ENCODE measurements at regions not wholly inside any gene's neighbourhood (a gene's known extent, or its start where the extent isn't known, plus 50 kb on each side); places are given as distances from the start of the nearest gene placed in this dataset.

- H3K4me3 ChIP-seq (ENCODE audit: insufficient read depth, low read depth, low read length) = no peak overlapping the region
- DNase-seq = no peak
- H3K36me3 ChIP-seq (replicated peaks; ENCODE audit: control insufficient read depth, insufficient read depth, low read length) = no peaks in the 10 kb centered on the region
- H3K27me3 ChIP-seq (ENCODE audit: control insufficient read depth, insufficient read depth, low read length) = no peaks in the 10 kb centered on the region
Observed at GRCh38 chr22:48902983-48903650, 924.6 kb downstream of the BRD1 start.

- no peaks in the 10 kb centered on the region for H3K27me3 ChIP-seq (ENCODE audit: control insufficient read depth, insufficient read depth, low read length)
- H3K4me3 ChIP-seq (ENCODE audit: insufficient read depth, low read depth, low read length) = no peak overlapping the region
- no peaks in the 10 kb centered on the region for H3K36me3 ChIP-seq (replicated peaks; ENCODE audit: control insufficient read depth, insufficient read depth, low read length)
- DNase-seq = peak; percentile 28
Observed at GRCh38 chr22:48902001-48902869, 925.4 kb downstream of the BRD1 start.

- H3K4me3 ChIP-seq (ENCODE audit: insufficient read depth, low read depth, low read length) = no peak overlapping the region
- DNase-seq = peak; percentile 28
- no peaks in the 10 kb centered on the region for H3K36me3 ChIP-seq (replicated peaks; ENCODE audit: control insufficient read depth, insufficient read depth, low read length)
- H3K27me3 ChIP-seq (ENCODE audit: control insufficient read depth, insufficient read depth, low read length) = no peaks in the 10 kb centered on the region
Observed at GRCh38 chr22:48901324-48901723, 926.3 kb downstream of the BRD1 start.

- H3K36me3 ChIP-seq (replicated peaks; ENCODE audit: control insufficient read depth, insufficient read depth, low read length) = no peaks in the 10 kb centered on the region
- DNase-seq = no peak
- no peak overlapping the region for H3K4me3 ChIP-seq (ENCODE audit: insufficient read depth, low read depth, low read length)
- no peaks in the 10 kb centered on the region for H3K27me3 ChIP-seq (ENCODE audit: control insufficient read depth, insufficient read depth, low read length)
Observed at GRCh38 chr22:48900626-48901025, 927.0 kb downstream of the BRD1 start.

- H3K27me3 ChIP-seq (ENCODE audit: control insufficient read depth, insufficient read depth, low read length) = no peaks in the 10 kb centered on the region
- H3K4me3 ChIP-seq (ENCODE audit: insufficient read depth, low read depth, low read length) = no peak overlapping the region
- H3K36me3 ChIP-seq (replicated peaks; ENCODE audit: control insufficient read depth, insufficient read depth, low read length) = no peaks in the 10 kb centered on the region
- DNase-seq = no peak
Observed at GRCh38 chr22:48900327-48900597, 927.4 kb downstream of the BRD1 start.

- no peaks in the 10 kb centered on the region for H3K36me3 ChIP-seq (replicated peaks; ENCODE audit: control insufficient read depth, insufficient read depth, low read length)
- peak; percentile 28 for DNase-seq
- no peak overlapping the region for H3K4me3 ChIP-seq (ENCODE audit: insufficient read depth, low read depth, low read length)
- H3K27me3 ChIP-seq (ENCODE audit: control insufficient read depth, insufficient read depth, low read length) = no peaks in the 10 kb centered on the region
Observed at GRCh38 chr22:48899523-48900326, 927.9 kb downstream of the BRD1 start.

- DNase-seq = peak; percentile 26
- Histone ChIP-seq H3K4me3 (ENCODE audit: insufficient read depth, low read depth, low read length) (no peak overlapping the region), H3K36me3 (replicated peaks; ENCODE audit: control insufficient read depth, insufficient read depth, low read length) (no peaks in the 10 kb centered on the region), H3K27me3 (ENCODE audit: control insufficient read depth, insufficient read depth, low read length) (no peaks in the 10 kb centered on the region)
Observed at GRCh38 chr22:48898524-48899250, 929.0 kb downstream of the BRD1 start.

GRCh38 chr22:48897645-48898370, 929.9 kb downstream of the BRD1 start:
- no peaks in the 10 kb centered on the region for H3K27me3 ChIP-seq (ENCODE audit: control insufficient read depth, insufficient read depth, low read length)
- no peak overlapping the region for H3K4me3 ChIP-seq (ENCODE audit: insufficient read depth, low read depth, low read length)
- DNase-seq = peak; percentile 28
- no peaks in the 10 kb centered on the region for H3K36me3 ChIP-seq (replicated peaks; ENCODE audit: control insufficient read depth, insufficient read depth, low read length)

GRCh38 chr22:48896766-48897644, 930.7 kb downstream of the BRD1 start:
- H3K27me3 ChIP-seq (ENCODE audit: control insufficient read depth, insufficient read depth, low read length) = no peaks in the 10 kb centered on the region
- H3K36me3 ChIP-seq (replicated peaks; ENCODE audit: control insufficient read depth, insufficient read depth, low read length) = no peaks in the 10 kb centered on the region
- no peak overlapping the region for H3K4me3 ChIP-seq (ENCODE audit: insufficient read depth, low read depth, low read length)
- peak; percentile 42 for DNase-seq

- Histone ChIP-seq H3K36me3 (replicated peaks; ENCODE audit: control insufficient read depth, insufficient read depth, low read length) (no peaks in the 10 kb centered on the region), H3K4me3 (ENCODE audit: insufficient read depth, low read depth, low read length) (no peak overlapping the region), H3K27me3 (ENCODE audit: control insufficient read depth, insufficient read depth, low read length) (no peaks in the 10 kb centered on the region)
- DNase-seq = peak; percentile 47
Observed at GRCh38 chr22:48895831-48896765, 931.6 kb downstream of the BRD1 start.

GRCh38 chr22:48895336-48895735, 932.3 kb downstream of the BRD1 start:
- DNase-seq = peak; percentile 13
- no peaks in the 10 kb centered on the region for H3K36me3 ChIP-seq (replicated peaks; ENCODE audit: control insufficient read depth, insufficient read depth, low read length)
- H3K4me3 ChIP-seq (ENCODE audit: insufficient read depth, low read depth, low read length) = no peak overlapping the region
- no peaks in the 10 kb centered on the region for H3K27me3 ChIP-seq (ENCODE audit: control insufficient read depth, insufficient read depth, low read length)

- Histone ChIP-seq H3K4me3 (ENCODE audit: insufficient read depth, low read depth, low read length) (no peak overlapping the region), H3K36me3 (replicated peaks; ENCODE audit: control insufficient read depth, insufficient read depth, low read length) (no peaks in the 10 kb centered on the region), H3K27me3 (ENCODE audit: control insufficient read depth, insufficient read depth, low read length) (no peaks in the 10 kb centered on the region)
- peak; percentile 29 for DNase-seq
Observed at GRCh38 chr22:48894804-48895250, 932.8 kb downstream of the BRD1 start.

Data from H7 (cell line).